Kidney (tissue), 13 donors: ENCODE measurements at regions not wholly inside any gene's neighbourhood (a gene's known extent, or its start where the extent isn't known, plus 50 kb on each side); places are given as distances from the start of the nearest gene placed in this dataset.

ENCODE experiments used
- DNase-seq, 5 donors: peaks; one replicate each; pipeline ENCODE4 v3.0.0-alpha.2; 2013 to 2020
- FAIRE-seq: peaks from 2 replicates; lab custom pipeline; 2012; peaks lifted over from hg19 to GRCh38; lab: Jason Lieb, UNC
- H3K27ac ChIP-seq, 2 donors: one replicate each; pipeline ENCODE4 v1.7.0; 2013; ENCODE audit warnings: low read depth in 2 of 2, low read length in 2 of 2, inconsistent platforms in 1 of 2
- H3K27me3 ChIP-seq: one replicate; pipeline ENCODE4 v1.7.1; 2013; ENCODE audit warnings: low read length, inconsistent platforms; ENCODE audit not compliant: control insufficient read depth, insufficient read depth
- H3K36me3 ChIP-seq, 3 donors: one replicate each; pipeline versions ENCODE4 v1.7.0 to v1.7.1; 2013; ENCODE audit warnings: low read length in 3 of 3, control low read depth in 1 of 3, inconsistent platforms in 1 of 3; ENCODE audit not compliant: insufficient read depth in 3 of 3, control insufficient read depth in 2 of 3
- H3K4me1 ChIP-seq, 3 donors: one replicate each; pipeline versions ENCODE4 v1.7.0 to v1.7.1; 2013; ENCODE audit warnings: low read length in 3 of 3, inconsistent platforms in 1 of 3, low read depth in 1 of 3; ENCODE audit not compliant: control insufficient read depth in 2 of 3, insufficient read depth in 2 of 3
- H3K4me3 ChIP-seq, 3 donors: one replicate each; pipeline versions ENCODE4 v1.7.0 to v1.8.1; 2013; ENCODE audit warnings: low read length in 3 of 3, control low read depth in 1 of 3, inconsistent platforms in 1 of 3
- H3K9ac ChIP-seq, 3 donors: one replicate each; pipeline versions ENCODE4 v1.7.0 to v1.7.1; 2013; ENCODE audit warnings: low read length in 3 of 3, control low read depth in 1 of 3, inconsistent platforms in 1 of 3
- H3K9me3 ChIP-seq, 3 donors: one replicate each; pipeline versions ENCODE4 v1.7.0 to v1.7.1; 2013; ENCODE audit warnings: low read length in 3 of 3, control low read depth in 1 of 3, inconsistent platforms in 1 of 3; ENCODE audit not compliant: control insufficient read depth in 2 of 3, insufficient read depth in 1 of 3
- intact Hi-C: fragments of 100-400 bp; cut with DNase I; formaldehyde crosslinking; loops from one replicate; pipeline ENCODE4 v1.11.1; 2022
- TF ChIP-seq, protein P1 (sequence below): IDR thresholded peaks from 3 replicates; pipeline ENCODE4 v1.5.1; 2012; ENCODE audit warnings: mild to moderate bottlenecking, moderate library complexity, borderline replicate concordance; ENCODE audit not compliant: insufficient read depth; ENCODE audit errors: extremely low read depth
- donor health status: control.
- donor health status: control.
- donor health status: control.
- donor health status: control.
- donor health status: control.
- donor health status: DM: yes; HTN: yes; CAD: no.
- donor health status: Normal renal cell carcinoma (clear cell type).

DNA sequence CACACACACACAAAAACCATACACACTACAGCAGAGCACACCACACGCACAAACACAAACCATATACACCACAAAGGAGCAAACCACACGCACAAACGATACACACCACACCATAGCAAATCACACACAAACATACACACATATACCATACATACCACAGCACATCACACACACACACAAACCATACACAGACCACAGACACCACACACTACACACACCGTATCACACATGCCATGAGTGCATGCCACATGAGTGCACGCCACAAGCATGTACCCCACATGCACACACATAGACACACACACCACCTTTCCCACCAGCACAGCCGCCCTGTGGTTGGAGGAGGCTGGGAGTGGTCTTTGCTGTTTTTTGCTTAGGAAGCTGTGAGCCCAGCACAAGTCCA lies 517.1 kb upstream of the MYT1L start:
- intact Hi-C loops = no loop called here
- Histone ChIP-seq H3K4me3 (no peak overlapping the region), H3K9ac (no peak overlapping the region), H3K36me3 (no peaks in the 10 kb centered on the region), H3K4me1 (no peaks in the 10 kb centered on the region), H3K9me3 (peaks cover 0 to 3% (median 0%) of the 10 kb centered on the region in 3 donors), H3K27me3 (no peaks in the 10 kb centered on the region), H3K27ac (no peak overlapping the region)
- TF ChIP-seq, protein P1, sequence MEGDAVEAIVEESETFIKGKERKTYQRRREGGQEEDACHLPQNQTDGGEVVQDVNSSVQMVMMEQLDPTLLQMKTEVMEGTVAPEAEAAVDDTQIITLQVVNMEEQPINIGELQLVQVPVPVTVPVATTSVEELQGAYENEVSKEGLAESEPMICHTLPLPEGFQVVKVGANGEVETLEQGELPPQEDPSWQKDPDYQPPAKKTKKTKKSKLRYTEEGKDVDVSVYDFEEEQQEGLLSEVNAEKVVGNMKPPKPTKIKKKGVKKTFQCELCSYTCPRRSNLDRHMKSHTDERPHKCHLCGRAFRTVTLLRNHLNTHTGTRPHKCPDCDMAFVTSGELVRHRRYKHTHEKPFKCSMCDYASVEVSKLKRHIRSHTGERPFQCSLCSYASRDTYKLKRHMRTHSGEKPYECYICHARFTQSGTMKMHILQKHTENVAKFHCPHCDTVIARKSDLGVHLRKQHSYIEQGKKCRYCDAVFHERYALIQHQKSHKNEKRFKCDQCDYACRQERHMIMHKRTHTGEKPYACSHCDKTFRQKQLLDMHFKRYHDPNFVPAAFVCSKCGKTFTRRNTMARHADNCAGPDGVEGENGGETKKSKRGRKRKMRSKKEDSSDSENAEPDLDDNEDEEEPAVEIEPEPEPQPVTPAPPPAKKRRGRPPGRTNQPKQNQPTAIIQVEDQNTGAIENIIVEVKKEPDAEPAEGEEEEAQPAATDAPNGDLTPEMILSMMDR = no peak
- FAIRE-seq (no peak), DNase-seq (no peak)

DNA sequence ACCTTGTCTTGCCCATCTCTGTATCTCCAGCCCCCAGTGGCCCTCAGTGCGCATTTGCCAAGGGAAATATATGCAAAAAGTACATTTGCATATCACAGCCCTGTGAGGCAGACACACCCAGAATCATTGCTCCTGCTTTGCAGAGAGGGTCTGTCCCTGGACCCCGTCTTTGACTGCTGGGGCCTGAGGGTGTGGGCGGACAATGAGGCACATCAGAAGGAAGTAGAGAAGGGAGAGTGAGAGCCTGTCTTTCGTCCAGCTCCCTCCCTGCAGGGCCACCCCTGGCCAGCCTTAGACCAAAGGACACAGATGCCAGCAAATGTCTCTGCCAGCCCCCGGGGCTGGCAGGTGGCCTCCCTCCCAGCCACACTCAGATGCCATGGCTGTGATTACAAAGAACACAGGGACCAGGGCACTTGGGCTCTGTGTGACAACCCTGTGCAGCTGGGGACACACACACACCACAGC lies 516.2 kb upstream of the MYT1L start:
- H3K27me3 ChIP-seq = no peaks in the 10 kb centered on the region

DNA sequence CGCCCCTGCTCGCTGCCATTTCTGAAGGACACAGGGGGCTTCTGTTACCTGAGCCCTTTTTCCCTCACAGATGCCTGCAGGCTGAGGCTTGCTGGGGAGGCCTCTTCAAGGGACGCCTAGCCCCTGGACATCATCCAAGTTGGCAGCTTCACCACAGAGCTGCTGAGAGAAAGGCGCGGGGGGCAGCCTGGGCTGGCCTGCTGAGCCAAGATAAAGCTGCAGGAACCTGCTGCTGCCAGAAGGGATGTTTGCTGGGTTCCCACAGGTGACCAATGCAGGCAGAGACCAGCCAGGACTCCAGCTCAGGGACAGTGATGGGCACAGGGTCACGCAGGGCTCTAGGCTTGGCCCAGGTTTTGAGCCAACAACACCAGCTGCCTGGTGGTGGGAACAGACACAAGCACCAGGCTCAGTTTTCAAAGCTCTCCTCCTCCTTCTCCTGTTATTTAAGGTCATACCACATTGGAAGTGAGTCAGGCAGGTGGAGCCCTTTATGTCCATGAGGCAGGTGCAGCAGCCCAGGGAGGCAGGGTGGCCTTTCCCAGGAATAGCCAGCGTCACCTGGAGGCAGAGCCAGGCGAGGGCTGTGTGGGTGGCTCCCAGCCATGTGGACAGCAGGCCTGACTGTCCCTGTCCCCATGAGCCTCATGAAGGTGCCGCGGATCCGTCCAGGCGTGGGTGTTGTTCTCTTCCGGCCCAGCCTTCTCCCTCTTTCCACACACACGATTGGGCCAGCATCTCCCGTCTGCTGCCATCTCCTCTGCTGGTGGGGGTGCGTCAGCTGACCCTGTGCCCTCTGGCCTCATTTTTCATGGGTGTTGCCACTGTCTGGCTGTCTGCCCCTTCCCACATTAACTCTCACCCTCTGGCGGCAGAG lies 515.5 kb upstream of the MYT1L start:
- no peaks in the 10 kb centered on the region for H3K27me3 ChIP-seq
- no peak overlapping the region for H3K4me3 ChIP-seq
- no peak overlapping the region for H3K27ac ChIP-seq
- no peaks in the 10 kb centered on the region for H3K36me3 ChIP-seq
- no peak for FAIRE-seq
- DNase-seq = peak; percentile 37 to 70 (median 54)
- H3K9me3 ChIP-seq = no peaks in the 10 kb centered on the region
- TF ChIP-seq, protein P1 = no peak
- intact Hi-C loops = no loop called here
- no peaks in the 10 kb centered on the region for H3K4me1 ChIP-seq
- no peak overlapping the region for H3K9ac ChIP-seq

More for the DNA sequence above, 516.2 kb upstream of the MYT1L start:
- Histone ChIP-seq H3K9ac (no peak overlapping the region), H3K27ac (no peak overlapping the region), H3K9me3 (no peaks in the 10 kb centered on the region), H3K4me3 (no peak overlapping the region), H3K36me3 (no peaks in the 10 kb centered on the region), H3K4me1 (no peaks in the 10 kb centered on the region)
- FAIRE-seq (no peak), DNase-seq (no peak)
- intact Hi-C loops = no loop called here
- TF ChIP-seq, protein P1 = no peak
